Putamen (tissue), 1 donor: ENCODE measurements at regions not wholly inside any gene's neighbourhood (a gene's known extent, or its start where the extent isn't known, plus 50 kb on each side); places are given as distances from the start of the nearest gene placed in this dataset.
"Not testable (repeated sequence)": the region's sequence is repeated elsewhere in the genome, so short reads cannot be mapped to it uniquely, and the experiment has no call there.

Source experiments
- DNase-seq: peaks from one replicate; pipeline ENCODE4 v3.0.0-alpha.2; 2016; ENCODE audit warnings: low spot score

- DNase-seq: no peak
Observed at GRCh38 chr18:35770376-35771014, 189.0 kb downstream of the GALNT1 start.

DNA sequence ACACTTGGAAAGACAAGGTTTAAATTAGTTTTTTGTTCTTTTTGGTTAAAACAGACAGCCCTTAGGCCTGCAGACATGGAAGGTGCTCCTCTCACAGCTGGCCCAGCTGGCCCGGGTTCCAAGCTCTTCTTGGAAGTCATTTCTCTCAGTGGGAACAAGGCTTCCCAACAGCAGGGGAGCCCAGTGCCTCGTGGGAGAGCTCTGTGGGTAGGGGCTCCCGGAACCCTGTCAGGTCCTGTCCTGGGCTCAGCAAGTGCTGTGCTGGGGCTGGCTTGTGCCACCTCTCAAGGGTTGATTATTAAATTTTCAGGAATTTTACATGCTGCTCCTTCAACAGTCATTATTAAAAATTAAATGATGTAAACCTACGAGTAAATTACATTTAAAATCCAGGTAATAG lies 189.6 kb downstream of the GALNT1 start:
- no peak for DNase-seq

DNA sequence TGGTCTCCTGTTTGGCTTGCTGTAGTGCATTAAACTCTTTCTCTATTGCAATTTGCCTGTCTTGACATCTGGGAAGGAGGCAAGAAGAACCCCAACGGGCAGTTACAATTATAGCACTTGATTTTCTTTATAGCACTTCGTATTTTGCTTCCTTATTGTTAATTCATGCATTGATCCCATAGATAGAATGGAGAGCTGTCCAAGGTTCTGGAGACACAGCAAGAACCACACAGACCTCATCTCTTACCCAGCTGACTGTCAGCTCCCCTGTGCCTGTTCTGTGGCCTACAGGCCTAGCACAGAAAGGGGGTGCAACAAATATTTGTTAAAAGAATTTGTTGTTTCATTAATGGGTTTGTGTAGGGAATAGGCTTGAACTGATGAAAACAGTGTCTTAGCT lies 194.3 kb downstream of the GALNT1 start:
- DNase-seq: no peak

- no peak for DNase-seq
Observed at GRCh38 chr18:35776473-35776872, 194.9 kb downstream of the GALNT1 start.

DNA sequence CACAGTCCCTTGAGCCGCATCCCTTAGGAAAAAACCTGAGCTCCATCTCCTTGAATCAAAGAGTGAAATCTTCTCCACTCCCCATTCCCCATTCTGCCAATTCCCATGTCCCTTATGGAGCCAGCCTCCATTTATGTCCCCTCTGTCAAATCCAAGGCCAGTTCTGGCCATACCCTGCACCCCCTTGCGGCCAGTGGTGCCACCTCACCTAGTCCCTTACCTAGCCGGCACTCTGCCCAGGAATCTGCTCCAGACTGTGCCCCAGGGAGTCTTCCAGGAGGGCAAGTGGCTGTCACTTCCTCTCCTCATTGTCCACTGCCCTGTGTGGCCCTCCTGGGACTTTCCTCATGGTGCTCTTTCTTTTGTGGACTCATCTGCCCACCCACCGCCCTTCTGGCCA lies 195.4 kb upstream of the RMP24 start:
- DNase-seq: no peak

DNA sequence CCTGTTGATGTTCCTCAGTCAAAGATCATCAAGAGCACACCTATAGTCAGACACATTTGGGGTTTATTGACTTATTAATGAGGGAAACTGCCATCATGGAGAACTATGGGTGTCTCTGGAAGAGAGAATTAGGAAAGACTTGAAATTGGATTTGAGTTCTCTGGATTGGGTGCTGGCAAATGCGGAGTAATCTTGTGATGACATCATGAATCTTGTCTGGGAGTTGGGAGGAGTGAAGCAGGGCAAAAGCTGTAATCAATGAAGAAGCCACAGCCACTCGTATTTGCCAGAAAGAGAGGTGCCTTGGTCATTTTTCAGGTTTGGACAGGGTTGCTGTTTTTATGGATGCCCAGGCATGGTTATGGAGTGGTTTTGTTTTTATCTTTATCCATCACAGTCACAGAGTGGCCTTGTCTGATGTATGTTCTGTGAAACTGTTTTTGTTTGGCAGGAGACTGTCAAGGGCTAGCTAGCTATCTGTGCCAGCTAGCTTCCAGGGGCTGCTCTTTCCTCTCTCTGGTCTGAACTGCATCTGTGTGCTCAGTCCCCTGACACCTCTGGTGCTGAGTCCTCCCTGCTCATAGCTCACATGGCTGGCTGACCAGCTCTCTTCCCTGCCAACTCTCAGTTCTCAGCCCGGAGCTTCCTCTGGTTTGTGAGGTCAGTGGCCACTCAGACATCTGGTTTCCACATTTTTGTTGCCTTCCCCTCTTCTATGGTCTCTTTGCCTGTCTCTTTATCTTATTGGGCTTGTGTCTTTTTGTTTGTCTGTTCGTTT lies 193.4 kb upstream of the RMP24 start:
- no peak for DNase-seq

DNA sequence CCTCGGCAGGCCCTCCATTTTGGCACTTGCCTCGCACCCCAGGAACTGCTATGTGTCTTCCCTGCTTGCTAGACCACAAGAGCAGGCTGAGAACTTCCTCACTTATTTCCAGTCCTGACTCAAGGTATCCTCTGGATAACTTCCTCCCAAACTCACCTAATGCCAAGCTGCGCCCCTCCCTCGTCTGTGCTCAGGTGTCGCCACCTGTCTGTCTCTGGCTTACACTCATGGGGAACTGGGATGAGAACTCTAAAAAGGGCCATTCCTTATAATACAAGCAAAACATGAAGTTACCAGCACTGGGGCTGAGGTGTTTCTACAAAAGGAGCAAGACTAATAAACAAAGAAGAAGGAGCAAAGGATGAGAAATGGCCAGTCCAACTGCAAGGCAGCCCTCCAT lies 191.5 kb upstream of the RMP24 start:
- DNase-seq: no peak

DNA sequence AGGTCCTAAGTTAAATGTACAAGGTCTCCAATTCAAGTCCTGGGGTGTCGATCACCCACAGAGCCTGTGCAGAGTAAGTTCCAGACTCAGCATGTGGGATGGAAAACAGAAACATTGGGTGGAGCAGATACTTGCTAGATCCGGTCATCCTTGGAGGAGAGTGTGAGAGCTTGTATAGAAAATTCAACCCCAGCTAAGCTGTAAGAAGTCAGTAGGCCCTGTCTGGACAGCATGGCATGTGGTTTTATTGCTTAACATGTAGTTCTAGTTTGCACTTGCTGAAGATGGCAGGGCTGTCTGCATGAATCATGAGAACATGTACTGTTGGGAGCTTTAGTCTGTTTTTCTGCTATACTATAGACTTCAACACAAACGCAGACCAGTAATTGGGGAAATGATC lies 189.6 kb upstream of the RMP24 start:
- DNase-seq: no peak

- DNase-seq: no peak
Observed at GRCh38 chr18:35786365-35787042, 186.0 kb upstream of the RMP24 start.

- DNase-seq: no peak
Observed at GRCh38 chr18:35789543-35789942, 182.9 kb upstream of the RMP24 start.

DNA sequence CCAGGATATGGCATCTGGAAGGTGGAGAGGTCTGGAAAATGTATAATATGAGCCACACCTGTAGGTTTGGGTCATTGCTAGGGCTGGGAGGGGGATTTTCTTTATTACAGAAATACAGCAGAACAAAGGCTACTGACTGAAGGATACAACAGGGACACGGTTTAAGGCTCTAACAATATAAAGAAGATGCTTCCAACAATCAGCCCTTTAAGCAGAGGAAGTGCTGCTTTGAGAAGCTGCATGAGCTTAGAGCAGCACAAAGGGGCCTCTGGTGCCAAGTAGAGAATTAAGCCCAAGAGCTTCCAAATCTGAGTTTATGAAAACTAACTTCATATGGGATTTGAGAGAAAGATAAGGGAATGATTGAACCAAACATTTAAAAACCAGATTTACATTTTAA lies 174.5 kb upstream of the RMP24 start:
- no peak for DNase-seq

DNA sequence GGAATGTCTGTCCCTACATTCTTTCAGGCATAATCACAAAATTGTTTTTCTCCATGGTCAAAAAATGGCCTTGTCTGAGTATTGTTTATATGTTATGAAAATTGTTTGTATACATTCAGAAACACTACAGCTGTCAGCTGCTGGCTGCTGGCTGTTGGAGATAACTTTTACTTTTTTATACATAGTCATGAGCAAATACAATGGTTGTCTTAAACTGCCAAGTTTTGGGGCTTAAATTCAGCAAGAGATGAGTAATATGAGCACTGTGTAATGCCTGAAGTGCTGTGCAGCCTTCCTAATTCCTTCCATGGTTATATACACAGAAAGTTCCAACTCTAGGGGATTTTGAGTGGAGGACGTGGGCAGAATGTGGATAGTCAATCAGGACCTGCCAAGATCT lies 168.9 kb upstream of the RMP24 start:
- no peak for DNase-seq

GRCh38 chr18:35804377-35804776 lies 168.1 kb upstream of the RMP24 start:
- no peak for DNase-seq

DNA sequence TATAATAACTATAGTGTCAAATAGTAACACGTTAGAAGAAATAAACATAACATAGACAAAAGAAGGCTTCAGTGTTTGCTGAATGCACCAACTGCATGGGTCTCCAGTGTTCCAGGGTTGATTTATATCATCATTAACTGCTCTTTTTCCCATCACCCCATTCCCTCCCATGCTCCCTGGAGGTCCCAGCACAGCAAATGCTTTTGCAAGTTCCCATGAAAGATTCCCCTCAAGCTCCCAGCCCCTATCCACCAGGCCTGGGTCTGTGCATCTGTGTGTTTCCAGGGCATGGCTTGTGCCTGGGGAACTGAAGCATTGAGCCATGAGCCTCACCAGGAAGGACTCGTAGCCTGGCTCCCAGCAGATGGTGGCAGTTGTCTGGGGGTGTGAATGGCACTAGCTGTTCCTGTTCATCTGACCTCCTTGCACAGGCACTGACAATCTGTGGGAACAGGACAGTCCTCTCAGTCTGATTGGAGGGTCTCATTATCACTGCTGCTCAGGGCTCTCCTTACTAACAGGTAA lies 164.6 kb upstream of the RMP24 start:
- no peak for DNase-seq

DNA sequence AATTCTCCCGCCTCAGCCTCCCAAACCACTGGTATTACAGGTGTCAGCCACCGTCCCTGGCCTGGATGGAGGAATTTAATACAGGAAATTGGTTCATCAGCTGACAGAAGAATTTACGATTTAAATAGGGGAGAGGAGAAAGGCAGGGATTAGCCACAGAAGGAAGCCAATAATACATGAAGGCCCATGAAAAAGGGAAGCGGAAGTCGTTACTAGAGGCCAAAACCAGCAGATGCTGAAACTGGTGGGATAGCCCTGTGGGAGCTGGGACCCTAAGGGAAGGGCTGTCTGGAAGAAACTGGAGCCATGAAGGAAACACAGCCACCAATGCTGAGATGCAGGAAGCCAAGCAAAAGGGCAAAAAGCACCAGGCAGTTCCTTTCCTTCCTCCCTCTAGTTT lies 163.7 kb upstream of the RMP24 start:
- no peak for DNase-seq

DNA sequence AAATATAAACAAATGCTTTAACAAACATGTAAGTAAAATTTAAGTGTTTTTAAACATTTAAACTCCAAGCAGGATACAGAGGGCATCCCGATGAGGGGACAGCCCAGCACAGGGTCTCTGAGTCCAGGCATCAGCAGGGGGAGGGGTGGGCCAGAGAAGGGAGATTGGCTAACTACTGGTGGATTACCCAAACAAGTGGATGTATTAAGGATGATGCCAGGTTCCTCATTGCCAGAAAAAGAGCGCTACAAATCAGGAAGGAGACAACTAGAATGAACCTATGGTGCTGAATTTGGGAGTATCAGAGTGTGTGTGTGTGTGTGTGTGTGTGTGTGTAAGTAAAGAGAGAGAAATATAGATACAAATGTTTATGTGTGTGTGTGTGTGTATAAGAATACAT lies 162.0 kb upstream of the RMP24 start:
- DNase-seq: no peak

- no peak for DNase-seq
Observed at GRCh38 chr18:35811896-35812295, 160.6 kb upstream of the RMP24 start.

DNA sequence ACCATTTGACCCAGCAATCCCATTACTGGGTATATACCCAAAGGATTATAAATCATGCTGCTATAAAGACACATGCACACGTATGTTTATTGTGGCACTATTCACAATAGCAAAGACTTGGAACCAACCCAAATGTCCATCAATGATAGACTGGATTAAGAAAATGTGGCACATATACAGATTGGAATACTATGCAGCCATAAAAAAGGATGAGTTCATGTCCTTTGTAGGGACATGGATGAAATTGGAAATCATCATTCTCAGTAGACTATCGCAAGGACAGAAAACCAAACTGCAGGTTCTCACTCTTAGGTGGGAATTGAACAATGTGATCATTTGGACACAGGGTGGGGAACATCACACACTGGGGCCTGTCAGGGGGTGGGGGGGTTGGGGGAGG lies 157.5 kb upstream of the RMP24 start:
- DNase-seq: not testable (repeated sequence)

DNA sequence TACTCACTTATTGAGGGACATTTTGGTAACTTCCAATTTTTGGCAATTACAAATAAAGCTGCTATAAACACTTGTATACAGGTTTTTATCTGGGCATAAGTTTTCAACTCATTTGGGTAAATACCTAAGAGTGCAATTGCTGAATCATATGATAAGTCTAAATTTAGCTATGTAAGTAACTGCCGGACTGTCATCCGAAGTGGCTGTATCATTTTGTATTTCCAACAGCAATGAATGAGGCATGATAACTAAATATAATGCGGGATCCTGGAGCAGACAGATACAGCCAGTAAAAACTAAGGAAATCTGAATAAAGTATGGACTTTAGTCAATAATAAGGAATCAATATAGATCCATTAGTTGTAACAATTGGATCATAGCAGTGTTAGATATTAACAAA lies 156.5 kb upstream of the RMP24 start:
- DNase-seq: no peak

GRCh38 chr18:35817604-35818352 lies 154.7 kb upstream of the RMP24 start:
- no peak for DNase-seq

DNA sequence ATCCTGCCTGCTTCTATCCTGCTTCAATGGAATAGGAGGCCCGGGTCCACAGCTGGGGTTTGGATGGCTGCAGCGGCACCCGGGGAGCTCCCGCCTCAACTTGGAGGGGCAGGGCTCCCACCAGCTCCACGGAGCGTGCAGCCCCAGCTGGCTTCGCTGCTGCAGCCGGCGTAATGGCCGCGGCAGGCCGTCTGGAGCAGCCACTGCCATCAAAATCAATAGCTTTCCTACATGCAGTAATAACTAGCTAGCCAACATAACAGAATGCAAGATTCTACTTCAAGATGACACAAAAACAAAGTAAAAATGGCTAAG lies 154.2 kb upstream of the RMP24 start:
- no peak for DNase-seq

DNA sequence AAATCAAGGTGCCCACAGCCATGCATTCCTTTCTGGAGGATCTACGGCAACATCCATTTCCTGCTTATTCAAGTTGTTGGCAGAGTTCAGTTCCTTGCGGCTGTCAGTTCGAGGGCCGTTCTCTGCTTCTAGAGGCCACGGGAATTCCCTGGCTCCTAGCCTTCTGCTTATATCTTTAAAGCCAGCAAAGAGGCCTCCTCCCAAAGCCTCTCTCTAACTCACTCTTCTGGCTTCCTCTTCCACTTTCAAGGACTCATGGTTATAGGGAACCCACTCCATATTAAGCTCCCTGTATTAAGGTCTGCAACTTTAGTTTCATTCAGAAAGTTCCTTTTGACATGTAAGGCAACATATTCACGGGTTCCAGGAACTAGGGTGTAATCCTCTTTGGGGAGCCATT lies 150.1 kb upstream of the RMP24 start:
- no peak for DNase-seq

DNA sequence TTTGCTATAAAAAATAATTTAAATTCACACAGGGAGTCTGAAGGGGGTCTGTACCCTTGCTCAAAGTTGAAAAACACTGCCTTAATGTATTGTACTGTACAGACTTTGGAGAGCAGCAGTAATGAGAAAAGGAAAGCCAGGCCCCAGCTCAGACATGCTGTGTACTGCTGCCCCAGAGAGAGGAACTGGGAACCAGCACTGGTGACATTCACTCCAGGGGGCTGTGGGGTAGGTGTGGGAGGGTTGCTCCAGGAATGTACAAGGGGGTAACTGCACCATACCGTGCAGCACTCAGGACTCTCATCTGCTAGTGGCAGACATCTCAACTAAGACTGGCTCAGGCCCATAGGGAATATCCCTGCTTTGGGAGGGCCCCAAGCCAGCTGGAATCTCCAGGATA lies 146.0 kb upstream of the RMP24 start:
- no peak for DNase-seq
